SK-N-SH treated with all-trans-retinoic acid at 6 μM for 48 hours (cell line): ENCODE measurements at regions not wholly inside any gene's neighbourhood (a gene's known extent, or its start where the extent isn't known, plus 50 kb on each side); places are given as distances from the start of the nearest gene placed in this dataset.

Experiments
- ATAC-seq: fragments of 200-7000 bp; cut with Tn5 transposase; 3 replicates; pipeline ENCODE4 v1.9.1; 2020; ENCODE audit warnings: mild to moderate bottlenecking, moderate library complexity
- CREB5 ChIP-seq: fragments of 250-450 bp; sonication (Bioruptor Pico); IDR thresholded peaks from 2 replicates; pipeline ENCODE4 v1.5.1; 2020; ENCODE audit warnings: low read depth, mild to moderate bottlenecking, moderate library complexity
- CSDC2 ChIP-seq: fragments of 250-450 bp; sonication (Bioruptor Pico); IDR thresholded peaks from 2 replicates; pipeline ENCODE4 v1.5.0; 2020; ENCODE audit warnings: mild to moderate bottlenecking, moderate library complexity
- GLIS3 ChIP-seq: fragments of 250-450 bp; sonication (Bioruptor Pico); IDR thresholded peaks from 2 replicates; pipeline ENCODE4 v1.5.0; 2020; ENCODE audit warnings: mild to moderate bottlenecking, moderate library complexity
- ISL1 ChIP-seq: fragments of 250-450 bp; sonication (Bioruptor Pico); IDR thresholded peaks from 2 replicates; pipeline ENCODE4 v2.1.2; 2022; ENCODE audit warnings: mild to moderate bottlenecking, moderate library complexity
- OSR1 ChIP-seq: fragments of 250-450 bp; sonication (Bioruptor Pico); IDR thresholded peaks from 2 replicates; pipeline ENCODE4 v1.8.0; 2022; ENCODE audit warnings: moderate library complexity, mild to moderate bottlenecking, inconsistent platforms
- POU6F1 ChIP-seq: fragments of 250-450 bp; sonication (Bioruptor Pico); IDR thresholded peaks from 2 replicates; pipeline ENCODE4 v1.8.0; 2021; ENCODE audit warnings: low read depth, mild to moderate bottlenecking, moderate library complexity, borderline replicate concordance
- PPARA ChIP-seq: fragments of 250-450 bp; sonication (Bioruptor Pico); IDR thresholded peaks from 2 replicates; pipeline ENCODE4 v1.5.0; 2020; ENCODE audit warnings: mild to moderate bottlenecking, borderline replicate concordance
- RARB ChIP-seq: fragments of 250-450 bp; sonication (Bioruptor Pico); IDR thresholded peaks from 2 replicates; pipeline ENCODE4 v1.8.0; 2021; ENCODE audit warnings: mild to moderate bottlenecking, moderate library complexity
- TCF4 ChIP-seq: fragments of 250-450 bp; sonication (Bioruptor Pico); IDR thresholded peaks from 2 replicates; pipeline ENCODE4 v1.8.0; 2021; ENCODE audit warnings: mild to moderate bottlenecking, moderate library complexity, borderline replicate concordance
- TOX ChIP-seq: fragments of 250-450 bp; sonication (Bioruptor Pico); IDR thresholded peaks from 2 replicates; pipeline ENCODE4 v1.8.0; 2021; ENCODE audit warnings: mild to moderate bottlenecking, moderate library complexity, borderline replicate concordance
- ZC3H10 ChIP-seq: fragments of 250-450 bp; sonication (Bioruptor Pico); IDR thresholded peaks from 2 replicates; pipeline ENCODE4 v1.5.1; 2021; ENCODE audit warnings: mild to moderate bottlenecking, moderate library complexity
- ZFP3 ChIP-seq: fragments of 250-450 bp; sonication (Bioruptor Pico); IDR thresholded peaks from 2 replicates; pipeline ENCODE4 v1.5.0; 2020; ENCODE audit warnings: mild to moderate bottlenecking, moderate library complexity
- ZFP30 ChIP-seq: fragments of 450-650 bp; formaldehyde crosslinking; IDR thresholded peaks from 2 replicates; pipeline ENCODE4 v1.5.0; 2022; ENCODE audit warnings: mild to moderate bottlenecking, moderate library complexity
- ZNF565 ChIP-seq: fragments of 450-650 bp; formaldehyde crosslinking; conservative IDR thresholded peaks from 2 replicates; pipeline ENCODE4 v1.5.0; 2020; ENCODE audit warnings: low read depth, mild to moderate bottlenecking, moderate library complexity
- ZNF8 ChIP-seq: fragments of 450-650 bp; formaldehyde crosslinking; IDR thresholded peaks from 2 replicates; pipeline ENCODE4 v1.5.0; 2020; ENCODE audit warnings: mild to moderate bottlenecking, moderate library complexity
- TF ChIP-seq, protein P1 (sequence below): fragments of 250-450 bp; sonication (Bioruptor Pico); IDR thresholded peaks from 2 replicates; pipeline ENCODE4 v1.5.1; 2021; ENCODE audit warnings: mild to moderate bottlenecking, moderate library complexity
- TF ChIP-seq, protein P2 (sequence below): fragments of 250-450 bp; sonication (Bioruptor Pico); IDR thresholded peaks from 2 replicates; pipeline ENCODE4 v1.5.0; 2020; ENCODE audit warnings: mild to moderate bottlenecking, moderate library complexity
- TF ChIP-seq, protein P3 (sequence below): fragments of 250-450 bp; sonication (Bioruptor Pico); IDR thresholded peaks from 2 replicates; pipeline ENCODE4 v1.8.0; 2020; ENCODE audit warnings: mild to moderate bottlenecking, moderate library complexity, borderline replicate concordance

DNA sequence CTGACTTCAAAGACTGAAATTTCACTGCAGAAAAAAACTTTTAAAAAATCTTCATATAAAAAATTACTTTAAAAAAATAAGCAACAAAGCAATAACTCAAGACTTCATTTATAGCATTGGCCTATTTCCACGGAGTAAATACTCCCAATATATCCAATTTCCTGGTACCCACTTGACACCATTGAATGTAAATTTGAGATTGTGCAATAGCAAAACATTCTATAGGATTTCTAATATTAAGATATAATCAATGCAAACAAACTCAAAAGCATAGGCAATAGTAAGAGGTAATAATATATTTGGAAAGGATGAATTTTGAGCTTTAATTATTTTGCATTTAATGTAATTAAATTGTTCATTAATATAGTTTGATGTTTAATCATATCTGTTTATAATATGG is 148.0 kb upstream of the CNTN6 start:
- no peak for ATAC-seq
- TF ChIP-seq ZC3H10 (CRISPR knock-in tag) = no peak

- ATAC-seq = no peak
- TF ChIP-seq OSR1 (no peak), ZC3H10 (CRISPR knock-in tag) (no peak), TOX (CRISPR knock-in tag) (no peak), ZFP30 (CRISPR knock-in tag) (no peak), POU6F1 (CRISPR knock-in tag) (no peak), GLIS3 (CRISPR knock-in tag) (no peak), RARB (CRISPR knock-in tag) (no peak), ZFP3 (CRISPR knock-in tag) (no peak), ZNF8 (CRISPR knock-in tag) (no peak), PPARA (CRISPR knock-in tag) (no peak), CREB5 (CRISPR knock-in tag) (no peak), TCF4 (CRISPR knock-in tag) (no peak)
- TF ChIP-seq, protein P1, sequence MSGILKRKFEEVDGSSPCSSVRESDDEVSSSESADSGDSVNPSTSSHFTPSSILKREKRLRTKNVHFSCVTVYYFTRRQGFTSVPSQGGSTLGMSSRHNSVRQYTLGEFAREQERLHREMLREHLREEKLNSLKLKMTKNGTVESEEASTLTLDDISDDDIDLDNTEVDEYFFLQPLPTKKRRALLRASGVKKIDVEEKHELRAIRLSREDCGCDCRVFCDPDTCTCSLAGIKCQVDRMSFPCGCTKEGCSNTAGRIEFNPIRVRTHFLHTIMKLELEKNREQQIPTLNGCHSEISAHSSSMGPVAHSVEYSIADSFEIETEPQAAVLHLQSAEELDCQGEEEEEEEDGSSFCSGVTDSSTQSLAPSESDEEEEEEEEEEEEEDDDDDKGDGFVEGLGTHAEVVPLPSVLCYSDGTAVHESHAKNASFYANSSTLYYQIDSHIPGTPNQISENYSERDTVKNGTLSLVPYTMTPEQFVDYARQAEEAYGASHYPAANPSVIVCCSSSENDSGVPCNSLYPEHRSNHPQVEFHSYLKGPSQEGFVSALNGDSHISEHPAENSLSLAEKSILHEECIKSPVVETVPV (CRISPR knock-in tag) = no peak
- TF ChIP-seq, protein P2, sequence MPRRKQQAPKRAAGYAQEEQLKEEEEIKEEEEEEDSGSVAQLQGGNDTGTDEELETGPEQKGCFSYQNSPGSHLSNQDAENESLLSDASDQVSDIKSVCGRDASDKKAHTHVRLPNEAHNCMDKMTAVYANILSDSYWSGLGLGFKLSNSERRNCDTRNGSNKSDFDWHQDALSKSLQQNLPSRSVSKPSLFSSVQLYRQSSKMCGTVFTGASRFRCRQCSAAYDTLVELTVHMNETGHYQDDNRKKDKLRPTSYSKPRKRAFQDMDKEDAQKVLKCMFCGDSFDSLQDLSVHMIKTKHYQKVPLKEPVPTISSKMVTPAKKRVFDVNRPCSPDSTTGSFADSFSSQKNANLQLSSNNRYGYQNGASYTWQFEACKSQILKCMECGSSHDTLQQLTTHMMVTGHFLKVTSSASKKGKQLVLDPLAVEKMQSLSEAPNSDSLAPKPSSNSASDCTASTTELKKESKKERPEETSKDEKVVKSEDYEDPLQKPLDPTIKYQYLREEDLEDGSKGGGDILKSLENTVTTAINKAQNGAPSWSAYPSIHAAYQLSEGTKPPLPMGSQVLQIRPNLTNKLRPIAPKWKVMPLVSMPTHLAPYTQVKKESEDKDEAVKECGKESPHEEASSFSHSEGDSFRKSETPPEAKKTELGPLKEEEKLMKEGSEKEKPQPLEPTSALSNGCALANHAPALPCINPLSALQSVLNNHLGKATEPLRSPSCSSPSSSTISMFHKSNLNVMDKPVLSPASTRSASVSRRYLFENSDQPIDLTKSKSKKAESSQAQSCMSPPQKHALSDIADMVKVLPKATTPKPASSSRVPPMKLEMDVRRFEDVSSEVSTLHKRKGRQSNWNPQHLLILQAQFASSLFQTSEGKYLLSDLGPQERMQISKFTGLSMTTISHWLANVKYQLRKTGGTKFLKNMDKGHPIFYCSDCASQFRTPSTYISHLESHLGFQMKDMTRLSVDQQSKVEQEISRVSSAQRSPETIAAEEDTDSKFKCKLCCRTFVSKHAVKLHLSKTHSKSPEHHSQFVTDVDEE (CRISPR knock-in tag) = no peak
- TF ChIP-seq, protein P3, sequence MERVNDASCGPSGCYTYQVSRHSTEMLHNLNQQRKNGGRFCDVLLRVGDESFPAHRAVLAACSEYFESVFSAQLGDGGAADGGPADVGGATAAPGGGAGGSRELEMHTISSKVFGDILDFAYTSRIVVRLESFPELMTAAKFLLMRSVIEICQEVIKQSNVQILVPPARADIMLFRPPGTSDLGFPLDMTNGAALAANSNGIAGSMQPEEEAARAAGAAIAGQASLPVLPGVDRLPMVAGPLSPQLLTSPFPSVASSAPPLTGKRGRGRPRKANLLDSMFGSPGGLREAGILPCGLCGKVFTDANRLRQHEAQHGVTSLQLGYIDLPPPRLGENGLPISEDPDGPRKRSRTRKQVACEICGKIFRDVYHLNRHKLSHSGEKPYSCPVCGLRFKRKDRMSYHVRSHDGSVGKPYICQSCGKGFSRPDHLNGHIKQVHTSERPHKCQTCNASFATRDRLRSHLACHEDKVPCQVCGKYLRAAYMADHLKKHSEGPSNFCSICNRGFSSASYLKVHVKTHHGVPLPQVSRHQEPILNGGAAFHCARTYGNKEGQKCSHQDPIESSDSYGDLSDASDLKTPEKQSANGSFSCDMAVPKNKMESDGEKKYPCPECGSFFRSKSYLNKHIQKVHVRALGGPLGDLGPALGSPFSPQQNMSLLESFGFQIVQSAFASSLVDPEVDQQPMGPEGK (CRISPR knock-in tag) = no peak
These were observed 147.1 kb upstream of the CNTN6 start for GRCh38 chr3:945738-946137.

DNA sequence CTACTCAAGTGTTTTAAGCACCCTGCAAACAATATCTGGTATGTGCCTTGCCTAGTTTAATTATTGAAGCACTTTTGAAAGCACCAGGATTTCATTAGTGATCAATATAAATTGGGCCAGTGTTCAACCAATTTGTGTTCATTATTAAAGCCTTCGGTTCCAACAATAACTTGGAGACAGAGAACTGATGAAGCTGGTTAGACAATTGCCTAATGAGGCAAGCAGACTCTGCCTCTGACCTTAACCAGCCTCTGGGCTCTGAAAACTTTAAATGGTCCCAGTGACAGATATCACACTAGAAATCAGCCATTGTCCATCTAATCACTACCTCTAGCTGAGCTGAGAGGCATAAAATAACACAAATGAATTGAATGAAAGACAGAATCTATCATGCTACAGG is 139.9 kb upstream of the CNTN6 start:
- no peak for ATAC-seq
- TF ChIP-seq, protein P3 (CRISPR knock-in tag) = no peak
- TF ChIP-seq ZNF8 (CRISPR knock-in tag) (no peak), OSR1 (no peak), CREB5 (CRISPR knock-in tag) (no peak), ZFP30 (CRISPR knock-in tag) (no peak), ZNF565 (CRISPR knock-in tag) (no peak), ZFP3 (CRISPR knock-in tag) (no peak), ISL1 (CRISPR knock-in tag) (no peak), RARB (CRISPR knock-in tag) (no peak), POU6F1 (CRISPR knock-in tag) (no peak), CSDC2 (CRISPR knock-in tag) (no peak), GLIS3 (CRISPR knock-in tag) (no peak)
- TF ChIP-seq, protein P2 (CRISPR knock-in tag) = no peak
- TF ChIP-seq, all 23 proteins: peak for 0
